ENCODE measurements at regions not wholly inside any gene's neighbourhood (a gene's known extent, or its start where the extent isn't known, plus 50 kb on each side); places are given as distances from the start of the nearest gene placed in this dataset.
A peak's percentile ranks its signal among the peaks of the same experiment; 100 is the strongest.

DNA sequence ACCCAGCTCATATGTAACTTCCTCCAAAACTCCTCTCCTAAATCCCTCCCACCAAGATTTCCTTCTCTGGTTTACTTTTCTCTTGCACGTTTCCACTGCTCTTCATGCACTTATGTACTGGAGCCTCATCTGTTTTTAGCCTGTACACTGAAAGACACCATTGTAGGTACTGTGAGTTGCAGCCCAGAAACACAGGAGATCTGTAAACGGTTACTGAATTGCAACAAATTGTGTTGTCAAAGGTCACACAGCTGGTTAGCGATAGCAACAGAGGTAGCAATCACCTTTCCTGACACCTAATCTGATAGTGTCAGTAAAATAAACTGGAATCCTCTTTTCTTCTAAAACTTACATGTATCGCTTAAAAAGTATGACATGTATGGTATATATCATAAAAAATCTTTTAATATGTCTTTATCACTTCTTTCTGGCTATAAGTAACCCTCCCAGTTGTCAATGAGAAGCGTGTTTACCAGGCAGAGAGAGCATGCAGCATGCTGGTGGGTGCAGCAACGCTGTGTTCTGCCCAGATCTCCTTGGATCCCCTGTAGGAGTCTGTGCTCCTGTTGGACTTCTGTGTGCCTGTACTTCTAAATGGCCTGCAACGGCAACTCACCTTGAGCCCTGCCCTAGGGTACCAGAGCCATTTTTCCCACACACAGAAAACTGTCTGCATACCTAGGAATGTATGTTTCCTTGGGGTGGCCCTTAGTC, 121.5 kb upstream of the CPM start:
- no peak for DNase-seq (ENCODE audit: insufficient read length, low spot score, missing footprints)
- H3K4me1 ChIP-seq (ENCODE audit: insufficient read depth, low read length) = peaks cover 38% of the 10 kb centered on the region
- no peak overlapping the region for H2AFZ ChIP-seq (ENCODE audit: low read length)
- H3K36me3 ChIP-seq (ENCODE audit: insufficient read depth, low read length) = no peaks in the 10 kb centered on the region
- H3K4me2 ChIP-seq (ENCODE audit: insufficient read depth, low read length) = no peak overlapping the region
- TF ChIP-seq CTCF (IDR thresholded peaks at IDR 0.05; ENCODE audit: extremely low read depth, low read depth, low read length) = no peak
- no peaks in the 10 kb centered on the region for H3K9me3 ChIP-seq (ENCODE audit: low read depth, low read length)
- H3K4me3 ChIP-seq (ENCODE audit: insufficient read depth, low read length) = no peak overlapping the region
- no peaks in the 10 kb centered on the region for H4K20me1 ChIP-seq (ENCODE audit: insufficient read depth, low read length)
- no peak overlapping the region for H3K27ac ChIP-seq (ENCODE audit: low read depth, low read length)
- no peaks in the 10 kb centered on the region for H3K79me2 ChIP-seq (ENCODE audit: insufficient read depth, low read length)
- no peaks in the 10 kb centered on the region for H3K27me3 ChIP-seq (ENCODE audit: insufficient read depth, low read length)

GRCh38 chr12:69055280-69055679, 122.3 kb upstream of the CPM start:
- Histone ChIP-seq H4K20me1 (ENCODE audit: insufficient read depth, low read length) (no peaks in the 10 kb centered on the region), H2AFZ (ENCODE audit: low read length) (peak overlapping the region; percentile 28), H3K9me3 (ENCODE audit: low read depth, low read length) (no peaks in the 10 kb centered on the region), H3K4me3 (ENCODE audit: insufficient read depth, low read length) (no peak overlapping the region), H3K4me2 (ENCODE audit: insufficient read depth, low read length) (no peak overlapping the region), H3K27ac (ENCODE audit: low read depth, low read length) (no peak overlapping the region), H3K36me3 (ENCODE audit: insufficient read depth, low read length) (no peaks in the 10 kb centered on the region), H3K4me1 (ENCODE audit: insufficient read depth, low read length) (peaks cover 40% of the 10 kb centered on the region), H3K27me3 (ENCODE audit: insufficient read depth, low read length) (no peaks in the 10 kb centered on the region), H3K79me2 (ENCODE audit: insufficient read depth, low read length) (no peaks in the 10 kb centered on the region)
- no peak for TF ChIP-seq CTCF (IDR thresholded peaks at IDR 0.05; ENCODE audit: extremely low read depth, low read depth, low read length)
- DNase-seq (ENCODE audit: insufficient read length, low spot score, missing footprints) = no peak

GRCh38 chr12:69055706-69056105, 122.7 kb upstream of the CPM start:
- no peak for DNase-seq (ENCODE audit: insufficient read length, low spot score, missing footprints)
- Histone ChIP-seq H3K79me2 (ENCODE audit: insufficient read depth, low read length) (no peaks in the 10 kb centered on the region), H3K4me2 (ENCODE audit: insufficient read depth, low read length) (no peak overlapping the region), H3K4me1 (ENCODE audit: insufficient read depth, low read length) (peaks cover 40% of the 10 kb centered on the region), H3K4me3 (ENCODE audit: insufficient read depth, low read length) (no peak overlapping the region), H3K9me3 (ENCODE audit: low read depth, low read length) (no peaks in the 10 kb centered on the region), H2AFZ (ENCODE audit: low read length) (peak overlapping the region; percentile 28), H3K27ac (ENCODE audit: low read depth, low read length) (no peak overlapping the region), H4K20me1 (ENCODE audit: insufficient read depth, low read length) (no peaks in the 10 kb centered on the region), H3K27me3 (ENCODE audit: insufficient read depth, low read length) (no peaks in the 10 kb centered on the region), H3K36me3 (ENCODE audit: insufficient read depth, low read length) (no peaks in the 10 kb centered on the region)
- no peak for TF ChIP-seq CTCF (IDR thresholded peaks at IDR 0.05; ENCODE audit: extremely low read depth, low read depth, low read length)

GRCh38 chr12:69056743-69057515, 124.0 kb upstream of the CPM start:
- no peak overlapping the region for H3K4me2 ChIP-seq (ENCODE audit: insufficient read depth, low read length)
- H3K27ac ChIP-seq (ENCODE audit: low read depth, low read length) = peak overlapping the region; percentile 54
- no peaks in the 10 kb centered on the region for H3K79me2 ChIP-seq (ENCODE audit: insufficient read depth, low read length)
- DNase-seq (ENCODE audit: insufficient read length, low spot score, missing footprints) = no peak
- H2AFZ ChIP-seq (ENCODE audit: low read length) = no peak overlapping the region
- no peaks in the 10 kb centered on the region for H3K27me3 ChIP-seq (ENCODE audit: insufficient read depth, low read length)
- no peaks in the 10 kb centered on the region for H4K20me1 ChIP-seq (ENCODE audit: insufficient read depth, low read length)
- H3K36me3 ChIP-seq (ENCODE audit: insufficient read depth, low read length) = no peaks in the 10 kb centered on the region
- no peak overlapping the region for H3K4me3 ChIP-seq (ENCODE audit: insufficient read depth, low read length)
- no peak for TF ChIP-seq CTCF (IDR thresholded peaks at IDR 0.05; ENCODE audit: extremely low read depth, low read depth, low read length)
- H3K4me1 ChIP-seq (ENCODE audit: insufficient read depth, low read length) = peaks cover 40% of the 10 kb centered on the region
- no peaks in the 10 kb centered on the region for H3K9me3 ChIP-seq (ENCODE audit: low read depth, low read length)

All from osteoblast (primary cell).